Sigmoid colon (tissue), 6 donors: ENCODE measurements at regions not wholly inside any gene's neighbourhood (a gene's known extent, or its start where the extent isn't known, plus 50 kb on each side); places are given as distances from the start of the nearest gene placed in this dataset.

Experiments
- DNase-seq: peaks from one replicate; pipeline ENCODE4 v3.0.0-alpha.2; 2019
- H3K27ac ChIP-seq, 4 donors: fragments of 200-600 bp; sonication (generic); one replicate each; pipeline ENCODE4 v1.5.1; 2016 to 2019; ENCODE audit warnings: mild to moderate bottlenecking in 1 of 4
- H3K27me3 ChIP-seq, 3 donors: fragments of 200-600 bp; sonication (generic); one replicate each; pipeline ENCODE4 v1.5.1; 2019; ENCODE audit warnings: mild to moderate bottlenecking in 1 of 3
- H3K36me3 ChIP-seq, 4 donors: fragments of 200-600 bp; sonication (generic); one replicate each; pipeline ENCODE4 v1.5.1; 2016 to 2019
- H3K4me1 ChIP-seq, 4 donors: fragments of 200-600 bp; sonication (generic); one replicate each; pipeline ENCODE4 v1.5.1; 2017 to 2019
- H3K4me3 ChIP-seq, 4 donors: fragments of 200-600 bp; sonication (generic); one replicate each; pipeline ENCODE4 v1.5.1; 2017 to 2019; ENCODE audit warnings: mild to moderate bottlenecking in 2 of 4, moderate library complexity in 1 of 4
- H3K9me3 ChIP-seq, 4 donors: fragments of 200-600 bp in 3 of 4; sonication (generic) in 3 of 4; one replicate each; pipeline versions ENCODE4 v1.5.1 to v1.6.1; 2013 to 2019
- EP300 ChIP-seq, 4 donors: sonication (generic); formaldehyde crosslinking; IDR thresholded peaks; one replicate each; pipeline ENCODE4 v1.6.1; 2017; ENCODE audit warnings: antibody characterized with exemption in 4 of 4
- POLR2A ChIP-seq, 2 donors: fragments of 450-650 bp; IDR thresholded peaks; one replicate each; pipeline ENCODE4 v1.6.1; 2016; ENCODE audit warnings: antibody characterized with exemption in 2 of 2, mild to moderate bottlenecking in 2 of 2, moderate library complexity in 2 of 2
- POLR2AphosphoS5 ChIP-seq, 4 donors: sonication (generic); formaldehyde crosslinking; IDR thresholded peaks; one replicate each; pipeline ENCODE4 v1.6.1; 2017; ENCODE audit warnings: antibody characterized with exemption in 4 of 4
- WGBS, 2 donors: extraction: QIAGEN DNeasy Blood & Tissue Kit; methylation state at CpG; one replicate each; pipeline ENCODE4 v1.1.7; 2013; 5-methylcytosine and 5-hydroxymethylcytosine counted together
- intact Hi-C: fragments of 100-400 bp; cut with DNase I; formaldehyde crosslinking; loops from one replicate; pipeline ENCODE4 v1.15.1; 2023
- TF ChIP-seq, protein P1 (sequence below), 4 experiments: fragments of 450-650 bp in 3 of 4; fragments of 200-600 bp in 1 of 4; IDR thresholded peaks; one replicate each; pipeline ENCODE4 v1.5.1; 2016 to 2019; ENCODE audit warnings: antibody characterized with exemption in 4 of 4, mild to moderate bottlenecking in 3 of 4, moderate library complexity in 2 of 4
- donor health status: healthy with polysubstance abuse.
- donor health status: healthy.

GRCh38 chr1:62917314-62917713, 133.4 kb downstream of the ATG4C start:
- no peak for DNase-seq
- no peaks in the 10 kb centered on the region for H3K36me3 ChIP-seq
- no peaks in the 10 kb centered on the region for H3K9me3 ChIP-seq
- no peak overlapping the region for H3K27ac ChIP-seq
- H3K4me3 ChIP-seq, result no peak overlapping the region
- WGBS, 2 donors, result 95 to 96% methylated on average over 5 of the region's 5 CpGs
- TF ChIP-seq POLR2A (IDR thresholded peaks at IDR 0.05), result no peak
- TF ChIP-seq, protein P1, sequence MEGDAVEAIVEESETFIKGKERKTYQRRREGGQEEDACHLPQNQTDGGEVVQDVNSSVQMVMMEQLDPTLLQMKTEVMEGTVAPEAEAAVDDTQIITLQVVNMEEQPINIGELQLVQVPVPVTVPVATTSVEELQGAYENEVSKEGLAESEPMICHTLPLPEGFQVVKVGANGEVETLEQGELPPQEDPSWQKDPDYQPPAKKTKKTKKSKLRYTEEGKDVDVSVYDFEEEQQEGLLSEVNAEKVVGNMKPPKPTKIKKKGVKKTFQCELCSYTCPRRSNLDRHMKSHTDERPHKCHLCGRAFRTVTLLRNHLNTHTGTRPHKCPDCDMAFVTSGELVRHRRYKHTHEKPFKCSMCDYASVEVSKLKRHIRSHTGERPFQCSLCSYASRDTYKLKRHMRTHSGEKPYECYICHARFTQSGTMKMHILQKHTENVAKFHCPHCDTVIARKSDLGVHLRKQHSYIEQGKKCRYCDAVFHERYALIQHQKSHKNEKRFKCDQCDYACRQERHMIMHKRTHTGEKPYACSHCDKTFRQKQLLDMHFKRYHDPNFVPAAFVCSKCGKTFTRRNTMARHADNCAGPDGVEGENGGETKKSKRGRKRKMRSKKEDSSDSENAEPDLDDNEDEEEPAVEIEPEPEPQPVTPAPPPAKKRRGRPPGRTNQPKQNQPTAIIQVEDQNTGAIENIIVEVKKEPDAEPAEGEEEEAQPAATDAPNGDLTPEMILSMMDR (IDR thresholded peaks at IDR 0.05), result no peak
- no peak for TF ChIP-seq POLR2AphosphoS5 (IDR thresholded peaks at IDR 0.05)
- TF ChIP-seq EP300 (IDR thresholded peaks at IDR 0.05), result no peak
- no peaks in the 10 kb centered on the region for H3K4me1 ChIP-seq
- H3K27me3 ChIP-seq, result no peaks in the 10 kb centered on the region
- intact Hi-C loops, result no loop called here

DNA sequence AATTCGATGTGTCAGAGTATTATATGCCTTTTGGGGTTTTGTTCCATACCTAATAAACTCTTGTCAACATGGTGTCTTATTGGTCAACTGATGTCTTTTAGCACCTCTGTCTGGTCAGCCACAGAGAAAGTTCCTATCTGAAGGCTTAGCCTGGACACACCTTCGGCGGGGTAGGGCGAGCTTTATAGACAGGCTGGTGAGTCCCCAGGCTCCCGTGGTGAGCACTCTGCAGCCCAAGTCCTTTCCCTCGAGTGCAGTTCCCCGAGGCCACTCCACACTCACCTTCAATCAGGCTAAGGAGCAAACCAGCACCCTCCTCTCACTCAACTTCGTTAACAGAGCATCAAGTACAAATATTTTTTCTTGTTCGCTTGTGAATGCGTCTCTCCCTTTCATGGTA, 133.9 kb downstream of the ATG4C start:
- Histone ChIP-seq H3K36me3 (no peaks in the 10 kb centered on the region), H3K27me3 (no peaks in the 10 kb centered on the region), H3K4me3 (no peak overlapping the region), H3K9me3 (no peaks in the 10 kb centered on the region), H3K27ac (no peak overlapping the region), H3K4me1 (no peaks in the 10 kb centered on the region)
- WGBS, 2 donors, result 64 to 69% methylated on average over 10 of the region's 10 CpGs
- intact Hi-C loops, result no loop called here
- TF ChIP-seq, protein P1 (IDR thresholded peaks at IDR 0.05), result no peak
- TF ChIP-seq POLR2A (IDR thresholded peaks at IDR 0.05), result no peak
- no peak for TF ChIP-seq POLR2AphosphoS5 (IDR thresholded peaks at IDR 0.05)
- TF ChIP-seq EP300 (IDR thresholded peaks at IDR 0.05), result no peak
- no peak for DNase-seq

GRCh38 chr1:62918700-62919099, 134.8 kb downstream of the ATG4C start:
- Histone ChIP-seq H3K27me3 (no peaks in the 10 kb centered on the region), H3K36me3 (no peaks in the 10 kb centered on the region), H3K9me3 (no peaks in the 10 kb centered on the region), H3K27ac (no peak overlapping the region), H3K4me3 (no peak overlapping the region), H3K4me1 (no peaks in the 10 kb centered on the region)
- DNase-seq, result no peak
- intact Hi-C loops, result no loop called here
- TF ChIP-seq, protein P1 (IDR thresholded peaks at IDR 0.05), result no peak
- TF ChIP-seq POLR2A (IDR thresholded peaks at IDR 0.05) (no peak), EP300 (IDR thresholded peaks at IDR 0.05) (no peak), POLR2AphosphoS5 (IDR thresholded peaks at IDR 0.05) (no peak)
- 66 to 83% methylated on average over 3 of the region's 3 CpGs for WGBS, 2 donors

GRCh38 chr1:62922006-62922405, 138.1 kb downstream of the ATG4C start:
- H3K4me1 ChIP-seq, result no peaks in the 10 kb centered on the region
- intact Hi-C loops, result no loop called here
- no peak overlapping the region for H3K4me3 ChIP-seq
- no peak overlapping the region for H3K27ac ChIP-seq
- no peaks in the 10 kb centered on the region for H3K9me3 ChIP-seq
- WGBS, 2 donors, result 76 to 86% methylated on average over 1 of the region's 1 CpG
- no peak for DNase-seq
- TF ChIP-seq POLR2A (IDR thresholded peaks at IDR 0.05), result no peak
- TF ChIP-seq EP300 (IDR thresholded peaks at IDR 0.05), result no peak
- TF ChIP-seq, protein P1 (IDR thresholded peaks at IDR 0.05), result no peak
- TF ChIP-seq POLR2AphosphoS5 (IDR thresholded peaks at IDR 0.05), result no peak
- no peaks in the 10 kb centered on the region for H3K27me3 ChIP-seq
- H3K36me3 ChIP-seq, result no peaks in the 10 kb centered on the region
